Type B pancreatic cell (in vitro differentiated cells): ENCODE measurements at regions not wholly inside any gene's neighbourhood (a gene's known extent, or its start where the extent isn't known, plus 50 kb on each side); places are given as distances from the start of the nearest gene placed in this dataset.
A peak's percentile ranks its signal among the peaks of the same experiment; 100 is the strongest.

Experiments used
- DNase-seq: peaks from one replicate; pipeline ENCODE4 v3.0.0; 2021; ENCODE audit warnings: mixed read lengths; ENCODE audit not compliant: unreplicated experiment; ENCODE audit errors: extremely low spot score
- H3K27ac Mint-ChIP-seq: 2 replicates; pipeline ENCODE4 v1.8.0; 2021; ENCODE audit warnings: mild to moderate bottlenecking, mixed read lengths
- H3K27me3 Mint-ChIP-seq: 2 replicates; pipeline ENCODE4 v1.8.0; 2021; ENCODE audit warnings: mixed read lengths
- H3K36me3 Mint-ChIP-seq: 2 replicates; pipeline ENCODE4 v1.8.0; 2021; ENCODE audit warnings: mixed read lengths
- H3K4me1 Mint-ChIP-seq: one replicate; pipeline ENCODE4 v1.8.0; 2021; ENCODE audit warnings: mixed read lengths; ENCODE audit not compliant: unreplicated experiment
- H3K4me3 Mint-ChIP-seq: 2 replicates; pipeline ENCODE4 v1.8.0; 2021; ENCODE audit warnings: mild to moderate bottlenecking, mixed read lengths
- H3K9me3 Mint-ChIP-seq: 2 replicates; pipeline ENCODE4 v1.8.0; 2021; ENCODE audit warnings: mixed read lengths
- TF ChIP-seq, protein P1 (sequence below): fragments of 200-600 bp; sonication (generic); conservative IDR thresholded peaks from 2 replicates; pipeline ENCODE4 v1.5.0; 2021; ENCODE audit warnings: antibody characterized with exemption, mild to moderate bottlenecking

DNA sequence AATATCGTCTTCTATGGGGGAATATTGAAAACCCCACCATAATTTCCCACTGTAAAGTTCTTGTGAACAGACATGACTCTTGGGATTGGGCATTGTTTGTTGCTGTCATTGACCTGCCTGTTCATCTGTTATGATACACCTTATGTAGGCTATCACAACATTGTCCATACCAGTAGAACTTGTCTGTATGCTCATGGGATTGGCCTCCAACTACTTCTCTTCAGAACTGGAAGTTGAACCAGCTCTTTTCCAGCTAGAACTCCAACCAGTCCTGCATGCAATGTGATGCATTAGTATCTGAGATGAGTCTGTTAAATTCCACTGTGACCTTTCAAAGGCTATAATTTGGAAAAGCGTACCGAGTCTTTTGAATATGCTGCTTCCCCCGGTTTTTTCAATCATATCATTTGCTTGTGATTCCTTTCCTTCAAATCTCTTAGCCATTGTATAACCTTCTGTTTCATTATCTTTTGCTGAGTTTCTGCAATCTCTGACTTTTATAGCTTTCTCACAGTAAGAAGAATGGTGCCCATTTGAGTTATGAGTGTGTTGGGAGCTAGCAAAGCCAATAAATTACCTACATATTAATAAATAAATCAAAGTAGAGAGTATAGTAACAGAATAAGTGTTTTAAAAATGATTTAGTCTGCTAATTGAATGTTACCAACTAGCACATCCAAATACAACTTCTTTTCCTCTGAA lies 101.9 kb downstream of the PLK2 start:
- DNase-seq = no peak
- Mint-ChIP-seq H3K27ac (no peak overlapping the region), H3K9me3 (peaks cover 6% of the 10 kb centered on the region), H3K27me3 (no peaks in the 10 kb centered on the region), H3K4me3 (peak overlapping the region; percentile 17), H3K4me1 (peaks cover 14% of the 10 kb centered on the region), H3K36me3 (no peaks in the 10 kb centered on the region)
- TF ChIP-seq, protein P1, sequence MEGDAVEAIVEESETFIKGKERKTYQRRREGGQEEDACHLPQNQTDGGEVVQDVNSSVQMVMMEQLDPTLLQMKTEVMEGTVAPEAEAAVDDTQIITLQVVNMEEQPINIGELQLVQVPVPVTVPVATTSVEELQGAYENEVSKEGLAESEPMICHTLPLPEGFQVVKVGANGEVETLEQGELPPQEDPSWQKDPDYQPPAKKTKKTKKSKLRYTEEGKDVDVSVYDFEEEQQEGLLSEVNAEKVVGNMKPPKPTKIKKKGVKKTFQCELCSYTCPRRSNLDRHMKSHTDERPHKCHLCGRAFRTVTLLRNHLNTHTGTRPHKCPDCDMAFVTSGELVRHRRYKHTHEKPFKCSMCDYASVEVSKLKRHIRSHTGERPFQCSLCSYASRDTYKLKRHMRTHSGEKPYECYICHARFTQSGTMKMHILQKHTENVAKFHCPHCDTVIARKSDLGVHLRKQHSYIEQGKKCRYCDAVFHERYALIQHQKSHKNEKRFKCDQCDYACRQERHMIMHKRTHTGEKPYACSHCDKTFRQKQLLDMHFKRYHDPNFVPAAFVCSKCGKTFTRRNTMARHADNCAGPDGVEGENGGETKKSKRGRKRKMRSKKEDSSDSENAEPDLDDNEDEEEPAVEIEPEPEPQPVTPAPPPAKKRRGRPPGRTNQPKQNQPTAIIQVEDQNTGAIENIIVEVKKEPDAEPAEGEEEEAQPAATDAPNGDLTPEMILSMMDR = no peak

DNA sequence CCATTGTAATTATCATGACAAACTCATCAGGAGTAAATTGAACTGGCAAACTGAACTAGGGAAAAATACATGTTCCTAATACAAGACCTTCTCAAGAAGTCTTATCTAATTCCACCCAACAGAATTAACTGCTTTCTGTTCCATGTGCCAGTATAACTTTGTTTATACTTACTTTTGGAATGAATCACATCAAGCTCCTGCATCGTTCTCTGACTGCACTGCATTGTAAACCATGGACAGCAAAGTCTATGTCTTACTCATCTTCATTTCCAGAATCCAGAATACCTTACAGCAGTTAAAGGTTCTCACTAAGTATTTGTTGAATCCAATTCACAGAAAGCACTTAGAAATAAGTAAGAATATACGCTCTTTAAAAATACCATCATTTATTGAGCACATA lies 102.8 kb downstream of the PLK2 start:
- no peak for DNase-seq
- Mint-ChIP-seq H3K36me3 (no peaks in the 10 kb centered on the region), H3K4me3 (no peak overlapping the region), H3K9me3 (peaks cover 6% of the 10 kb centered on the region), H3K27me3 (no peaks in the 10 kb centered on the region), H3K27ac (no peak overlapping the region), H3K4me1 (peaks cover 14% of the 10 kb centered on the region)
- TF ChIP-seq, protein P1 = no peak

DNA sequence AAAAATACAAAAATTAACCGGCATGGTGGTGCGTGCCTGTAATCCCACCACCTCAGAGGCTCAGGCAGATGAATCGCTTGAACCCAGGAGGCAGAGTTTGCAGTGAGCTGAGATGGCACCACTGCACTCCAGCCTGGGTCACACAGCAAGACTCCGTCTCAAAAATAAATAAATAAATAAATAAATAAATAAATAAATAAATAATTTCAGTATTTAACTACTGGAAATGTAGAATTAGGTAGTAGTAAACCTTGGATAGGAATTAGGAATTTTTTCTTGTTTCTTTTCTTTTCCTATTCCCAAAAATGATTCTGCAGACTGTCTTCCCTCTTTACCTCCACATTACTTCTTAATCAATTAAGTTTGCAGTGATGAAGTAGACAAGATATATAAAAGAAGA lies 103.2 kb downstream of the PLK2 start:
- Mint-ChIP-seq H3K36me3 (no peaks in the 10 kb centered on the region), H3K27me3 (no peaks in the 10 kb centered on the region), H3K4me1 (peaks cover 14% of the 10 kb centered on the region)

DNA sequence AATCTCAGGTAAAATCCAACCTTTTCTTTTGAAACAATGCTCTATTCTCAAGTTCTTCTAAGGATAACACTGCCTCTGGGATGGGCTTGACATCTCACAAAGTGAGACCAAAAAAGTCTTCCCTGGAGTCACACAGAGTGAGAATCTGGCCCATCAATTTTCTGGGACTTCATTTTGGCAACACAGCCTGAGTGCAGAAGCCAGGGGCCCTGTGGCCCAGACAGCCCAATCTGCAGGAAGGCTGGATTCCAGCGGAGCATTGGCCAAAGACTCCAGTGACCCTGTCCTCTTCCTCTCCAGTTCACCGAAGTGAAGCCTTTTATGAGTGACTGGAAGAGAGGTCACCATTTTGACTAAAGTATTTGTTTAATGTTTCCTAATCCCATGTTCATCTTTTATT lies 105.1 kb downstream of the PLK2 start:
- H3K27ac Mint-ChIP-seq = no peak overlapping the region
- TF ChIP-seq, protein P1 = no peak
- no peaks in the 10 kb centered on the region for H3K36me3 Mint-ChIP-seq
- peaks cover 6% of the 10 kb centered on the region for H3K9me3 Mint-ChIP-seq
- DNase-seq = no peak
- H3K4me1 Mint-ChIP-seq = peaks cover 14% of the 10 kb centered on the region
- H3K4me3 Mint-ChIP-seq = no peak overlapping the region
- H3K27me3 Mint-ChIP-seq = no peaks in the 10 kb centered on the region

More for the DNA sequence above, 103.2 kb downstream of the PLK2 start:
- Mint-ChIP-seq H3K9me3 (peaks cover 6% of the 10 kb centered on the region), H3K4me3 (no peak overlapping the region), H3K27ac (no peak overlapping the region)
- TF ChIP-seq, protein P1 = no peak
- no peak for DNase-seq

DNA sequence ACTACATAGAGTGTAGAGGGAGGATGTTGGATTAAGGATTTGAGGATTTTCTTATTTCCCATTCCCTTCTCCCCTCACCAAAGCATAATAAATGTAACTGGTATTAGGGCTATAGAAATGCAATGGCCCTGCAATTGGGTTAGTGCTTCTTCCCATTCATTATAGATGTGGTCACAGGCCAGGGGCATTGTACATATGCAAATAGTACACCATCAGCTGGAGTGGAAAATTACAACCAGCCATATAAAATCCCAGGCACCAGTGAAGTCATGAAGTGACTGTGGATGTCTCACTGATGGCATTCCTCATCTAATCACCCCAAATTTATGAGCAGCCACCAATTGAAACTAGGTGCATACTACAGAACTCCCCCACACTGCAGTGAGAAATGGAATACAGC lies 105.9 kb downstream of the PLK2 start:
- H3K9me3 Mint-ChIP-seq = peaks cover 6% of the 10 kb centered on the region
- no peak overlapping the region for H3K4me3 Mint-ChIP-seq

More for the DNA sequence above, 105.9 kb downstream of the PLK2 start:
- no peaks in the 10 kb centered on the region for H3K36me3 Mint-ChIP-seq
- H3K4me1 Mint-ChIP-seq = peaks cover 13% of the 10 kb centered on the region
- no peaks in the 10 kb centered on the region for H3K27me3 Mint-ChIP-seq
- no peak for DNase-seq
- H3K27ac Mint-ChIP-seq = no peak overlapping the region
- TF ChIP-seq, protein P1 = no peak
